ENCODE measurements at regions not wholly inside any gene's neighbourhood (a gene's known extent, or its start where the extent isn't known, plus 50 kb on each side); places are given as distances from the start of the nearest gene placed in this dataset.

- Mint-ChIP-seq H3K27me3 (no peaks in the 10 kb centered on the region), H3K4me1 (ENCODE audit: low read depth) (no peaks in the 10 kb centered on the region), H3K9me3 (peaks cover 2% of the 10 kb centered on the region), H3K36me3 (ENCODE audit: low read depth) (no peaks in the 10 kb centered on the region), H3K4me3 (no peak overlapping the region), H3K27ac (no peak overlapping the region)
- ChIA-PET POLR2A (no interaction called here), CTCF (no interaction called here)
- DNase-seq: no peak
- TF ChIP-seq, protein P1, sequence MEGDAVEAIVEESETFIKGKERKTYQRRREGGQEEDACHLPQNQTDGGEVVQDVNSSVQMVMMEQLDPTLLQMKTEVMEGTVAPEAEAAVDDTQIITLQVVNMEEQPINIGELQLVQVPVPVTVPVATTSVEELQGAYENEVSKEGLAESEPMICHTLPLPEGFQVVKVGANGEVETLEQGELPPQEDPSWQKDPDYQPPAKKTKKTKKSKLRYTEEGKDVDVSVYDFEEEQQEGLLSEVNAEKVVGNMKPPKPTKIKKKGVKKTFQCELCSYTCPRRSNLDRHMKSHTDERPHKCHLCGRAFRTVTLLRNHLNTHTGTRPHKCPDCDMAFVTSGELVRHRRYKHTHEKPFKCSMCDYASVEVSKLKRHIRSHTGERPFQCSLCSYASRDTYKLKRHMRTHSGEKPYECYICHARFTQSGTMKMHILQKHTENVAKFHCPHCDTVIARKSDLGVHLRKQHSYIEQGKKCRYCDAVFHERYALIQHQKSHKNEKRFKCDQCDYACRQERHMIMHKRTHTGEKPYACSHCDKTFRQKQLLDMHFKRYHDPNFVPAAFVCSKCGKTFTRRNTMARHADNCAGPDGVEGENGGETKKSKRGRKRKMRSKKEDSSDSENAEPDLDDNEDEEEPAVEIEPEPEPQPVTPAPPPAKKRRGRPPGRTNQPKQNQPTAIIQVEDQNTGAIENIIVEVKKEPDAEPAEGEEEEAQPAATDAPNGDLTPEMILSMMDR (IDR thresholded peaks at IDR 0.05): no peak
- intact Hi-C loops (cut with micrococcal nuclease): no loop called here
- no peak for ATAC-seq
These were observed 576.8 kb upstream of the TMEM132C start for GRCh38 chr12:127690161-127690560.

- TF ChIP-seq, protein P1 (IDR thresholded peaks at IDR 0.05): no peak
- Mint-ChIP-seq H3K27ac (no peak overlapping the region), H3K36me3 (ENCODE audit: low read depth) (no peaks in the 10 kb centered on the region), H3K27me3 (no peaks in the 10 kb centered on the region), H3K9me3 (peaks cover 7% of the 10 kb centered on the region), H3K4me1 (ENCODE audit: low read depth) (no peaks in the 10 kb centered on the region), H3K4me3 (no peak overlapping the region)
- ATAC-seq (no peak), DNase-seq (no peak)
- CTCF ChIA-PET: no interaction called here
- intact Hi-C loops (cut with micrococcal nuclease): no loop called here
- POLR2A ChIA-PET: no interaction called here
These were observed 570.0 kb upstream of the TMEM132C start for GRCh38 chr12:127696963-127697362.

- H3K36me3 Mint-ChIP-seq (ENCODE audit: low read depth): no peaks in the 10 kb centered on the region
- no peak for ATAC-seq
These were observed 563.9 kb upstream of the TMEM132C start for GRCh38 chr12:127703026-127703425.

DNA sequence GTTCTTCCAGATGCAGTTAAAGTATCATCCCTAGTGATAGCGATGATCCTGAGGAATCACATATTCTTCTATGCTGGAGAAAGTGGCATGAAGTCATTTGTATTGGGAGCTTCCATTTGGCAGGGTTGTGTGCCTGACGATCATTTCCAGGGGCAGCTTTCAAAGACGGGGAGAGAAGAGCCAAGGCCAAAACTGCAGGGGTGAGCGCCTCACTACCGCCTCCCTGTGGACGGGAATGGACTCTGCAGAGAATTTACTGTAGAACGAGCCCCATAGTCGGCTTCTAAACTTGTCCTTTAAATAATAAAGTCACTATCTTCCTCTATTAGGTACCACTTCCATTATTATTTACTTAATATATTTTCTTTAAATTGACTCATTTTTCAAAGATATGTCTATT, 555.9 kb upstream of the TMEM132C start:
- H3K9me3 Mint-ChIP-seq: peaks cover 6% of the 10 kb centered on the region
- H3K36me3 Mint-ChIP-seq (ENCODE audit: low read depth): no peaks in the 10 kb centered on the region
- ATAC-seq (no peak), DNase-seq (peak; percentile 3)
- no peak overlapping the region for H3K4me3 Mint-ChIP-seq
- ChIA-PET POLR2A (no interaction called here), CTCF (interaction anchor here (1.1 kb wide), 1 partner anchor 438 kb away, joined by 3 read pairs; no protein-coding TSS in a partner anchor)
- H3K27ac Mint-ChIP-seq: no peak overlapping the region
- H3K4me1 Mint-ChIP-seq (ENCODE audit: low read depth): no peaks in the 10 kb centered on the region
- no peaks in the 10 kb centered on the region for H3K27me3 Mint-ChIP-seq
- intact Hi-C loops (cut with micrococcal nuclease): no loop called here
- TF ChIP-seq, protein P1 (IDR thresholded peaks at IDR 0.05): peak; percentile 30

More at GRCh38 chr12:127703026-127703425, 563.9 kb upstream of the TMEM132C start:
- no peak overlapping the region for H3K4me3 Mint-ChIP-seq
- peaks cover 8% of the 10 kb centered on the region for H3K9me3 Mint-ChIP-seq
- DNase-seq: no peak
- intact Hi-C loops (cut with micrococcal nuclease): no loop called here
- H3K27me3 Mint-ChIP-seq: no peaks in the 10 kb centered on the region
- no peak overlapping the region for H3K27ac Mint-ChIP-seq
- CTCF ChIA-PET: interaction anchor here (1.2 kb wide), 1 partner anchor 11 kb away, joined by 3 read pairs; no protein-coding TSS in a partner anchor
- H3K4me1 Mint-ChIP-seq (ENCODE audit: low read depth): no peaks in the 10 kb centered on the region
- POLR2A ChIA-PET: no interaction called here
- TF ChIP-seq, protein P1 (IDR thresholded peaks at IDR 0.05): no peak

GRCh38 chr12:127712561-127712960, 554.4 kb upstream of the TMEM132C start:
- no peaks in the 10 kb centered on the region for H3K4me1 Mint-ChIP-seq (ENCODE audit: low read depth)
- ChIA-PET CTCF (no interaction called here), POLR2A (no interaction called here)
- no peak overlapping the region for H3K4me3 Mint-ChIP-seq
- DNase-seq (no peak), ATAC-seq (no peak)
- H3K36me3 Mint-ChIP-seq (ENCODE audit: low read depth): no peaks in the 10 kb centered on the region
- intact Hi-C loops (cut with micrococcal nuclease): no loop called here
- H3K27ac Mint-ChIP-seq: no peak overlapping the region
- peaks cover 6% of the 10 kb centered on the region for H3K9me3 Mint-ChIP-seq
- H3K27me3 Mint-ChIP-seq: no peaks in the 10 kb centered on the region
- TF ChIP-seq, protein P1 (IDR thresholded peaks at IDR 0.05): no peak
